Left colon (tissue), 2 donors: ENCODE measurements at regions not wholly inside any gene's neighbourhood (a gene's known extent, or its start where the extent isn't known, plus 50 kb on each side); places are given as distances from the start of the nearest gene placed in this dataset.

Experiments used
- ATAC-seq: fragments of 200-7000 bp; cut with Tn5 transposase; one replicate; pipeline ENCODE4 v1.9.1; 2020; ENCODE audit warnings: mild to moderate bottlenecking, moderate library complexity
- DNase-seq, 2 donors: peaks; one replicate each; pipeline ENCODE4 v3.0.0-alpha.2; 2020
- intact Hi-C, 2 donors: fragments of 100-400 bp; cut with DNase I in 1 of 2; cut with micrococcal nuclease in 1 of 2; formaldehyde crosslinking; loops; one replicate each; pipeline versions ENCODE4 v1.11.2 to v1.14.0; 2022; cut with DNase I, micrococcal nuclease
- donor health status: DM: no; HTN: no; CAD: no.
- donor health status: DM: yes; HTN: yes; CAD: no.

GRCh38 chr15:27702581-27702980, 396.5 kb downstream of the OCA2 start:
- ATAC-seq, result no peak
- DNase-seq, result no peak
- intact Hi-C loops, result no loop called here

- intact Hi-C loops, result no loop called here
- ATAC-seq (no peak), DNase-seq (no peak)
Observed at GRCh38 chr15:27701956-27702355, 397.2 kb downstream of the OCA2 start.

DNA sequence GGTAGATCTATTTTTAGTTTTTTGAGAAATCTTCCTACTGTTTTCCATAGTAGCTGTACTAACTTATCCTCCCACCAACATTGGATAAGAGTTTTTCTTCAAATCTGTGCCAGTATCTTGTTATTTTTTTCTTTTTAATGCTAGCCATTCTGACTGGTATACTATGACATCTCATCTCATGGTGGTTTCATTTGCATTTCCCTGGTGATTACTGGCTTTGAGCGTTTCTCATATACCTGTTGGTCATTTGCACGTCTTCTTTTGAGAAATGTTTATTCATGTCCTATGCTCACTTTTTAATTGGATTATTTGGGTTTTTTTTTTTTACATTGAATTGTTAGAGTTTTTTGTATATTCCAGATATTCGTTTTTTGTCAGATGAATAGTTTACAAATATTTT, 398.1 kb downstream of the OCA2 start:
- no peak for ATAC-seq
- no peak for DNase-seq
- intact Hi-C loops, result no loop called here

DNA sequence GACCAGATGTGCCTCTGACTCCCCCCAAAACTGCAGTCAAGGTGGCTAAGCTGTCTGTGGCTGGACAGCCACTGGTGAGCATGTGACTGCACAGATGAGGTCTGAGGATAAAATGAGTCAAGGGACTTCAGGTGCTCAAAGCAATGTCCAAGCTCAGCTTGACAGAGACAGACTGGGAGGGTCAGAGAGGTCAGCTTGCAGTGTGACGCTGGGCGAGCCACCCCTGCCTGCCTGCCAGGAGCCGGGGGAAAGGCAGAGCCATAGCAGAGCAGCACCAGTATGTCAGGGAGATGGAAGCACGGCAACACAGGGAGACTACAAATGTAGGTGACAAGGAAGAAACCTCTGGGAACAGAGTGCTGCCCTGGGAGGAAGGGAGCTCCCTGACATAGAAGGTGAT, 399.4 kb downstream of the OCA2 start:
- no peak for ATAC-seq
- intact Hi-C loops, result no loop called here
- no peak for DNase-seq

DNA sequence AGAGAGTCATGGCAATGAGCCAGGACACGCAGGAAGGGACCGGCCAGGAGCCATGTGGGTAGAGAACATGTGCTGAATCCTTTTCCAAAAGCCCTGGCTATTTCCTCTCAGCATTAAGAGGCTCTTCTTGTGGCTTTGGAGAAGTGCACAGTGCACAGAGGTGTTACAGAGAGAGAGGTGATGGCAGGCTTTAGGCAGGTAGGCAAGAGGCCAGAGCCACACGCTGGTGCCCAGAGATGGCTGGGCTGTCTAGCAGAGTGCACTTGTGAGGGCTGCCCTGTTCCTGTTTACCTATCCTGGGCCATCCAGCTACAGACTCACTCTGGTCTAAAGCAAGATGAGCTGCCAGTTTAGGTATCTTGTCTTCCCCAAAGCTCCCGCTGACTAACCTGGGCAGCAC, 402.6 kb downstream of the OCA2 start:
- DNase-seq (no peak), ATAC-seq (no peak)
- intact Hi-C loops, result no loop called here

DNA sequence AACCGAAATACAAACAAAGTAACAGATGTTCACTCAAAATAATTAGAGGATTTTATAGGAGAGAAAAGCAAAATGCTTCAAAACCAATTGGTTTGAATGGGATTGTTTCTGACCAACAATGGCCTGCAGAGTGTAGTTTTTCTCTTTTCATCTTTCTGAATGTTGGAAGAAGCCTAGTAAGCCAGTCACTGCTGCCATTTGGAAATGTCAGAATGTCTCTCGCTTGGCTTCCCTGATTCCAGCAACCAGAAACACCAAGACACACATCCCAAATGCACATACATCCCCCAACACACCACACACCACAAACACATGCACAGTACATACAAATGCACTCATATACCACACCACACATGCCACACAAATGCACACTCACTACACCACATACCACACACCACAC, 403.4 kb downstream of the OCA2 start:
- DNase-seq, result no peak
- intact Hi-C loops, result no loop called here
- no peak for ATAC-seq

GRCh38 chr15:27694506-27695087, 404.5 kb downstream of the OCA2 start:
- intact Hi-C loops, result no loop called here
- DNase-seq, result no peak
- no peak for ATAC-seq

- ATAC-seq, result no peak
- intact Hi-C loops, result no loop called here
Observed at GRCh38 chr15:27693280-27693679, 405.8 kb downstream of the OCA2 start.

GRCh38 chr15:27692438-27692837, 406.7 kb downstream of the OCA2 start:
- no peak for ATAC-seq
- intact Hi-C loops, result no loop called here
- no peak for DNase-seq

More at GRCh38 chr15:27693280-27693679, 405.8 kb downstream of the OCA2 start:
- DNase-seq, result no peak

DNA sequence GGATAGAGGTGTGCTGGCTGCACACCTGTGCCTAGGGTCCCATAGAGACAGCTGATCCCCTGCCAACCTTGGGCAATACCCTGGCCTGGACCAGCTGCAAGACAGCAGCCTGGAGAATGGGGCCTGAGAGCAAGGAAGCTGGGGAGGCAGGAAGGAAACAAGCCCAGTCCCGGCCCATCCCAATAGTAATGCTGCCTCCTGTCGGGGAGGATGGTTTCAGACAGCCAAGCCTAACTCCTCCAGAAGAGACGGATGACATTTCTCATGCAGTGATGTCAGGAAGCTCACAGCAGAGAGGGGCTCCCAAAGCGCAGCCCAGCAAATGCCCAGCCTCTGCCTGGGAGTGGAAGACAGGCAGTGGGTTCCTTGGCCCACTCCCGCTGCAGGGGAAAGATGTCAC, 408.8 kb downstream of the OCA2 start:
- no peak for DNase-seq
- intact Hi-C loops, result no loop called here
- ATAC-seq, result no peak

- DNase-seq, result no peak
- no peak for ATAC-seq
- intact Hi-C loops, result no loop called here
Observed at GRCh38 chr15:27686971-27687370, 412.1 kb downstream of the OCA2 start.

- intact Hi-C loops, result no loop called here
- no peak for ATAC-seq
- DNase-seq, result no peak
Observed at GRCh38 chr15:27686369-27686768, 412.7 kb downstream of the OCA2 start.

GRCh38 chr15:27685644-27686043, 413.5 kb downstream of the OCA2 start:
- intact Hi-C loops, result no loop called here

GRCh38 chr15:27683121-27683520, 416.0 kb downstream of the OCA2 start:
- ATAC-seq (no peak), DNase-seq (no peak)
- intact Hi-C loops, result no loop called here

More at GRCh38 chr15:27685644-27686043, 413.5 kb downstream of the OCA2 start:
- no peak for DNase-seq
- no peak for ATAC-seq

DNA sequence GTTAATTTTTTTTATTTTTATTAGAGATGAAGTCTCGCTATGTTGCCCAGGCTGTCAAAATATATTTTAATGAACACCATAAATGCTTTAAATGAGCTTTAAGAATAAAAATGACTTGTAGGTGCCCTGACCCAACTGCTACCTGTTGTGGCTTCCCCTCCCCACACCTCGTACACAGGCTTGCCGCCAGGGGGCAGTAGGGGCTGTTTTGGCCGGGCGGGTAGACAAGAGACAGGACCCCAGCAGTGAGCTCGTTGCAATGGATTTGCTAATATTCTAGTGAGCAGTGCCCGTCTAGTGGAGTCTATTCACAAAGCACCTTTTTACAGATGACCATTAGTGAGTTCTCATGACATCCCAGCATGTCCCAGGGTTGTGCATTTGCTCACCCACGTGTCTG, 418.1 kb downstream of the OCA2 start:
- ATAC-seq (no peak), DNase-seq (no peak)
- intact Hi-C loops, result no loop called here

DNA sequence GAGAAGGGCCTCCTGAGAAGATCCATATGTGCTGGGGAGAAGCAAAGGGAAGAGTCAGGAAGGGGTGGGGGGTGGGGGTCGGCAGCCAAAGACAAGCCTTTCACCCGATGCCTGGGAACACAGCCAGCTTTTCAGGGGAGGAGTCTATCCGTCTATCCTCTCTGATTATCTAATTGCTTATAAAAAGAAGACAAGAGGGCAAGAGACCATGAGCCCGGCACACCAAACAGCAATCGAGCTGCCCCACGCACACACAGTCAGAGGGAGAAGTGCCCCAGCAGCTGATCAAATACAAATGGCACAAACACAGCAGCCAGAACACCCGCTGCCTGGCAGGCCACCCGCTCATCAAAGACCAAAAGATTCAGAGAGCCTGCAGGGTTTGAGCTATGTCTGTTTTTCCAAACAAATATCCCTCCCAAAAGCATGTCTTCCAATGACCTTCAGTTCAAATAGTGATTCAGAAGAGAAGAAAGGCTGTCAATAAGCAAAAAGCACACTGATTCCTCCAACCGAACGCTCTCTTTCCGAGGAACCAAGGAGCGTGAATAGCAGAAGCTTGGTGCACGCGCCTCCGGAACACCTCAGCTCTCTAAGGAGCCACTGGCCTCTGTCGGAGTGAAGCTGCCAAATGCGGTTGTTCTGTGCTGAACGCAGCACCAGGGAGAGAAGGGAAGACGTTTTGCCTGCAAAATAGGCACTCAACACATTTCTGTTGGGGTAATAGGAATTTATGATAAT, 419.2 kb downstream of the OCA2 start:
- intact Hi-C loops, result no loop called here
- ATAC-seq, result no peak
- no peak for DNase-seq

GRCh38 chr15:27679203-27679602, 419.9 kb downstream of the OCA2 start:
- intact Hi-C loops, result no loop called here
- no peak for DNase-seq
- ATAC-seq, result no peak

- no peak for ATAC-seq
- intact Hi-C loops, result no loop called here
- no peak for DNase-seq
Observed at GRCh38 chr15:27677951-27678350, 421.2 kb downstream of the OCA2 start.

DNA sequence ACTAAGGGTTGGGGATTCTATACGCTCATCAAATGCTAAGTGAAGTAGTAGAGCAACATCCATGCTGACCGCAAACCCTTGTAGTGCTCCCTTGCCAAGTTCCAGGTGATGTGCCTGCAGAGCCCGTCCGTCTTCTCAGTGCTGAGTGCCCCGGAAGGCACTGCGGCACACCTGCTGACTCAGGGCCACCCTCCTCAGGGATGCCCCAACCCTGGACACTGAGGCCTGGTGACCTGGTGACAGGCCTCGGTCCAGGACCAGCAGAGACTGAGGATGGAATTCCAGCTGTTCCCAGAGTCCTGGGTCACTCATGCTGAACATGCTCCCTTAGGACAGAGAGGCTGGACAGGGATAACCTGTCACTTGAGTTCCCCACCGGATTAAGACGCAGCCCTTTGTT, 422.5 kb downstream of the OCA2 start:
- intact Hi-C loops, result no loop called here
- ATAC-seq (no peak), DNase-seq (no peak)

- ATAC-seq (no peak), DNase-seq (no peak)
- intact Hi-C loops, result no loop called here
Observed at GRCh38 chr15:27675571-27675970, 423.5 kb downstream of the OCA2 start.

GRCh38 chr15:27674826-27675225, 424.3 kb downstream of the OCA2 start:
- ATAC-seq, result no peak

More at GRCh38 chr15:27674826-27675225, 424.3 kb downstream of the OCA2 start:
- intact Hi-C loops, result no loop called here
- DNase-seq, result no peak
